Activated CD8-positive, alpha-beta memory T cell treated with anti-CD3 and anti-CD28 coated beads for 4 hours (primary cell): ENCODE measurements at regions not wholly inside any gene's neighbourhood (a gene's known extent, or its start where the extent isn't known, plus 50 kb on each side); places are given as distances from the start of the nearest gene placed in this dataset.

ENCODE experiments used
- DNase-seq, 2 donors: peaks; one replicate each; pipeline ENCODE4 v3.0.0-alpha.2; 2020; ENCODE audit warnings: low read depth in 2 of 2

DNA sequence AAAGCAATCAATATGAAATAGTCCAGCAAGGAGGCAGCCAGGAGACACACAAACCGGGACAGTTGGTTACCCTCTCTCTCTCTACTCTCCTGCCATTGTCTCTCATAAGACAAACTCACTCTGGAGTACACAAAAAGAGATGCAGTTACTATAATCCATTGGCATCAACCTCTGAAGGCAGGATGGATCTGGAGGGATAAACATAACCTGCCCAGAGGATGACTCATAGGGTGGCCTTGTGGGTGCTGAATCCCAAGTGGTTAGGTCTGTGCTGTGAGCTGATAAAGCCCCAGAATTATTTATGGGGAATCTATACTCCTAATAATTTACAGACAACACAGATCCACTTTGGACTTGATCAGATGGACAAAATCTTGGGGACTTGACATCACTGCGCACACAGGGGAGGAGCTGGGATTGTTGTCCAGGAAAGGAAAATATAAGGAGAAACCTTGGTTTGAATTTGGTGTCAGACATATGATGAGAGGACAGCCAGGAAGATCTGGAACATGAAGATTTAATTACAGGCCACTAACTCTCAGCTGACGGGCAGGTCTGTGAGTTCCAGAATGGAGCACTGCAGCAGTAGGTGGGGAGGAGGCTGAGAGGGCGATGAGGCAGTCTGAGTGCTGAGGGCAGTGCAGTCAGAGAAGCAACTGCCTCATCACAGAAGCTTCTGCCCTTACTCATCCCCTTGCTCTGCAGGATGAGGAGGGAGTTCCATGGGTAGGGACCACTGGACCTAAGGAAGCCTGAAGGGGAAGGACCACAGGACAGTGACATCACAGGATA is 113.9 kb upstream of the PRSS58 start:
- no peak for DNase-seq

- DNase-seq, result no peak
Measured at GRCh38 chr7:142365410-142365842, 107.6 kb upstream of the PRSS58 start.

DNA sequence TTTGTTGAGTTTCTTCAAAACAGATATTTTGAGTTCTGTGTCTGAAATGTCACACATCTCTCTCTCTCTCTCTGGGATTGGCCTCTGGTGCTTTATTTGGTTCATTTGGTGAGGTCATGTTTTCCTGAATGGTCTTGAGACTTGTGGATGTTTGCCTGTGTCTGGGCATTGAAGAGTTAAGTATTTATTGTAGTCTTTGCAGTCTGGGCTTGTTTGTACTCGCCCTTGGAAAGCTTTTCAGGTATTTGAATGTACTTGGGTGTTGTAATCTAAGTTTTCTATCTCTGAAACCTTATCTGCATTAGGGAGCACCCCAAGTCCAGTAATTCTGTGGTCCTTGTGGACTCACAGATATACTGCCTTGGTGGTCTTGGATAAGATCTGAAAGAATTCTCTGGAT is 106.7 kb upstream of the PRSS58 start:
- DNase-seq, result no peak

- no peak for DNase-seq
Measured at GRCh38 chr7:142362349-142362748, 104.5 kb upstream of the PRSS58 start.

GRCh38 chr7:142359694-142360279 is 101.9 kb upstream of the PRSS58 start:
- DNase-seq, result no peak

DNA sequence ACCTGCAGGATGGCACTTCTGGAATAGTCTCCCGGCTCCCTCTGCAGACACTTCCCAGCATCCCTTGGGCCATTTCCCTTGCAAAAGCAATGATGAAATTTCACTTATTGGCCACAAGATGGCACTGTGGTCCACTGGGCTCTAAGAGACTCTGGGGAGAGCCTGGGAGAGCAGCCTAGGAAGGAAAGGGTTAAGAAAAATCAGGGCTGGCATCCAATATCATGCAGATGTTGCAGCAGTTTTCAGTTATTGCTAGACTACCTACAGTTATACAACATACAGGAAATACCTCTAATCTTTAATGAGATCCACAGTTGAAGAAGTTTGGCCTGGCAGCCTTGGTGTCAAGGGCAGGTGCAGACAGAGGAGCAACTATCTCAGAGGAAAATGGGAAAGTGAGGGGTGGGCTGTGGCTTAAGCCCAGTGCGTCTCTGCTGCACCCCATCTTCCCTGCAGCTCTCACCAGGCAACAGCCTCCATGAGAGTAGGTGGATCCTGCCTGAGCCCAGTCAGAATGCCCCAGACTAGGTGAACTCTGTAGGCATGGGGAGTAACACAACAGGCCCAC is 100.2 kb upstream of the PRSS58 start:
- no peak for DNase-seq

DNA sequence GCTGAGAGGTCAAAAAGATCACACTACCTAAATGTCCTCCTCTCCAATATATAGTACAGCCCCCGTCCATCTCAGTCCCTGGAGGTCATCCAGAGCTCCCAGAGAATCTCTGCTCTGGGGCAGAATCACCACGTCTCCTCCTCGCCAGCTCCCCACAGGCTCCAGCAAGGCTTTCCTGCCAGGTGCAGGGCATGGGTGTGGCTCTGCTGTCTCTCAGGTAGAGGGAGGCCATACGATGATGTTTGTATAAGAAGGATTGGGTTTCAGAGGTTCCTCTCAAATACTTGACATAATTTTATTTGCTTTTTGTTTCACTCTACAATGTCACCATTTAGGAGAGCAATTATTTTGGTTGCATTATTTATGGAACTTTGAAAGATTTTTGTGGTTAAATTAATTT is 98.3 kb upstream of the PRSS58 start:
- no peak for DNase-seq

DNA sequence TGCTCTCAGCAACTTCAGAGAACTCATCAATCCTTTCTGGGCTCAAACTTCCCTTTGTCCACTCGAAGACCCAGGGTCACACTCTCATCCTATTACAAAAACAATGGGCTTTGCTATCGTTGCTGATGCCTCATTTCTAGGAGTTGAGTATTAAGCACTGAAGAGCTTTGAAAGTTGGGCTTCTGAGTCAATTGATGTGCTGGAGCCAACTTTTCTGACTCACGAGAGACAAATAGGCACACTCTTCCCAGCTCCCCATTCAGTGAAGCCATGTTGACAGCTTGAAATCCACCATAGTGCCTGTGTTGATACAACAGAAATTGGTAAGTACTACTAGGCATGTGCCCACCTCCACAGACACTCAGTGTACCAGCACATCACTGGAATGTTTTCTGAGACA is 97.5 kb upstream of the PRSS58 start:
- DNase-seq, result no peak

- no peak for DNase-seq
Measured at GRCh38 chr7:142353147-142354060, 95.5 kb upstream of the PRSS58 start.

DNA sequence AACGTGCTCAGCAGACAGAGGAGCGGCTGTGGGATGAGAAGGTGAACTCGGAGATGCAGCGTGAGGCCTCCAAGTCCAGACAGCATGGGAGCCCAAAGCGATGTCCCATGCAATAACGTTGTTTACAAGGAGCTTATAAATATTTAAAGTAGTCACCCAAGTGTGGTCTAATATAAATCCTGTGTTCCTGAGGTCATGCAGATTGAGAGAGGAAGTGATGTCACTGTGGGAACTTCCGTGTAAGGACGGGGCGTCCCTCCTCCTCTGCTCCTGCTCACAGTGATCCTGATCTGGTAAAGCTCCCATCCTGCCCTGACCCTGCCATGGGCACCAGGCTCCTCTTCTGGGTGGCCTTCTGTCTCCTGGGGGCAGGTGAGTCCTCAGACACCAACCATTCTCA is 94.7 kb upstream of the PRSS58 start:
- DNase-seq, result no peak

DNA sequence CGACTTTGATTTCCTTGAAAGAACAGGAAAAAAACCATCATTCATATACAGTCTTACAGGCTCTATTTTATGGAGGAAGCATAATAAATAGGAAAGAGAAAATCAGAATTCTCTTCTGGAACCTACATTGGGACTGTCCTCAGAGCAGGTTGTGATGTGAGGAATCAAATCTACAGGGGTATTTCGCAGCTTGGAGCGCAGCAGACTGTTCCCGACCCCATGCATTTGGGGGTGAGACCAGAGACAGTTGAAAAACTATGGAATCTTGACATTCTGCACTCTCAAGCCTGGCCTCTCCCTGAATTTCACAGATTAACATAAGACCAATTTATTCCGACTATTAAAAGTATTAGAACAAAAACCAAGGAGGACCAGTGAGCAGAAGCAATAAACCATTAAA is 93.3 kb upstream of the PRSS58 start:
- no peak for DNase-seq

- DNase-seq, result no peak
Measured at GRCh38 chr7:142349670-142350405, 92.0 kb upstream of the PRSS58 start.

DNA sequence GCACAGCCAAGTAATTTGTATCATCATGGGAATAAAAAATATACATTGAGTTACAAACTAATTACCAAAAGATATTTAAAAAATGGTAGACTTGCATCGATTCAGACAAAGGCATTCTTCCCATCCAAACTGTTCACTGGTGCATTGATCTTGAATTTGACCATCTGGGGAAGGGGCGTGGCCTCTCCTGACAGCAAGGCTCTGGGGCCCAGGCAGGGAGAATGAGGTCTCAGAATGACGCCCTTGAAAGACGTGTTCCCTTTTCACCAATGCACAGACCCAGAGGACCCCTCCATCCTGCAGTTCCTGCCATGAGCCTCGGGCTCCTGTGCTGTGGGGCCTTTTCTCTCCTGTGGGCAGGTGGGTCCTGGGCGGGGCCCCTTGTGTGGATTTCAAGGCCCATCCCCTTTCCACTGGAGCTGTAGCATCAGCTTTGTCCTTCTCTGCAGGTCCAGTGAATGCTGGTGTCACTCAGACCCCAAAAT is 91.1 kb upstream of the PRSS58 start:
- DNase-seq, result no peak

GRCh38 chr7:142348100-142348499 is 90.2 kb upstream of the PRSS58 start:
- DNase-seq, result no peak

GRCh38 chr7:142347091-142347490 is 89.2 kb upstream of the PRSS58 start:
- DNase-seq, result no peak

DNA sequence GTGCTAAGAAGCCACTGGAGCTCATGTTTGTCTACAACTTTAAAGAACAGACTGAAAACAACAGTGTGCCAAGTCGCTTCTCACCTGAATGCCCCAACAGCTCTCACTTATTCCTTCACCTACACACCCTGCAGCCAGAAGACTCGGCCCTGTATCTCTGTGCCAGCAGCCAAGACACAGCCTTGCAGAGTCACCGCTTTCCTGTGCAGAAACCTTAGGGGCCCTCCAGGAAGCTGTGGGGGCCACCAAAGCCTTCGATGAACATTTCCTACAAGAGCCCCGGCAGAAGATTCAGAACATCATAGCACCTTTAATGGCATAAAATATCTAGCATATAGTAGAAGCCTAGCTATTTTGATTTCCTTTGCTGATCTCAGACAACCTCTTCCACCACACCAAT is 88.0 kb upstream of the PRSS58 start:
- peak in 1 of 2 donors; percentile 23 for DNase-seq

DNA sequence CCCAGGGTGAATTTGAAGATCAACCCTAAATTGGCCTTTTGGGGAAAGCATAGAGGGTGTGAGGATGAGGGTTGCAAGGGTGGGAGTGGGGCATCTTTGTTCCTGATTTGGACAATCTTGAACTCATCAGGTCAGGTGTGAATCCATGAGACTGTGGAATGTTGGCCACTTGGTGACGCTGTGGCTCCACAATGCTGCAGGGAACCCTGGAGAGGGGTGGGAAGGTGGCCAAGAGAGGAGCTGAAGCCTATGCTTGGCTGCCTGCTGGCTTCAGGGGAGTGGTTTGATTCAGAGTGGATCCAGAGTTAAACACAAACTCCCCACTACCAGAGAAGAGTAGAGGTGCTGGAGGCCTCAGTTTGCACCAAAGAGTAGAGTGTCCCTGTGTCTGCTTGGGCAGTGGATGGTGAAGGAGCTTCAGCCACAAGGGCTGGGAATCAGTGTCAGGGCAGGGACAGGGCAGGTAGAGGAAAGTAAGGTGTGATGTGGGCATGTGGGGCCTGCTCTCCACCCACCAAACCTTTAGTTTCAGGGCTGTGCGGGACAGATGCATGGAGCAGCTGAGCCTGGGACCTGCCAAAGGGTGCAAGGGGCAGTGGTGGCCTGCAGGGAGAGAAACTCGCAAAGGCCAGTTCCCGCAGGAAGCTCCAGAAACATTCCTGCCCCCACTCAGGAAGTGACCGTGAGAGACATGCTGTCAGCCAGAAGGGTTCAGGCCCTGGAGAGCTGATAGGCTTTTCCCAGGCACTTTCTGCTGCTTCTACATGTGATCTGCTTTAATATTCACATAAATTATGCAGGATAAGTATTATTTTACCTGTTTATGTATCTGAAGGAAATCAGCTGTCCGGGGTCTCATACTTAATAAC is 81.0 kb upstream of the PRSS58 start:
- DNase-seq, result no peak

GRCh38 chr7:142337054-142338001 is 79.5 kb upstream of the PRSS58 start:
- no peak for DNase-seq

DNA sequence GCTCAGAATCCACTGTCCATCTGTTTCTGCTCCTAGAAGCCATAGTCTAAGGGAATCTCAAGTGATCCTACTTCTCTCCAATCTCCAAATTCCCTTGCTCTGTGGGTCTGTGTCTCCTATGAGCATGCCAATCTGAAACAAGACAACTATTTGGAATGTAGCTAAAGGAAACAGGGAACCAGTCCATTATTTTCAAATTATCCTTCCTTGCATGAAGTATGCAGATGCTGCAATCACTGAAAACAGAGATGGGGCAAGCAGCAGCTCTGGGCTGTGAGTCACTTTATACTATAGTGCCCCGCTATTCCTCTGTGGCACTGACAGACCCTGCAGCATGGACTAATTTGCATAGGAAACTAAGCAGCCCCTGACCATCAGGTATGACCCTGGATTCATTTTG is 76.9 kb upstream of the PRSS58 start:
- DNase-seq, result no peak
